DMS79 (cell line): ENCODE measurements at regions not wholly inside any gene's neighbourhood (a gene's known extent, or its start where the extent isn't known, plus 50 kb on each side); places are given as distances from the start of the nearest gene placed in this dataset.

Experiments
- DNase-seq: peaks from one replicate; lab custom pipeline; 2025; lab: John Stamatoyannopoulos, UW

- DNase-seq, result no peak
Measured at GRCh38 chr9:85428230-85428629, 313.5 kb downstream of the AGTPBP1 start.

- no peak for DNase-seq
Measured at GRCh38 chr9:85427772-85428171, 314.0 kb downstream of the AGTPBP1 start.

- no peak for DNase-seq
Measured at GRCh38 chr9:85425153-85425611, 316.6 kb downstream of the AGTPBP1 start.

- no peak for DNase-seq
Measured at GRCh38 chr9:85423422-85423821, 318.3 kb downstream of the AGTPBP1 start.

- no peak for DNase-seq
Measured at GRCh38 chr9:85421641-85422040, 320.1 kb downstream of the AGTPBP1 start.

- DNase-seq, result no peak
Measured at GRCh38 chr9:85420750-85421149, 321.0 kb downstream of the AGTPBP1 start.

- DNase-seq, result no peak
Measured at GRCh38 chr9:85417674-85418073, 324.1 kb downstream of the AGTPBP1 start.

- no peak for DNase-seq
Measured at GRCh38 chr9:85416715-85417114, 325.0 kb downstream of the AGTPBP1 start.

GRCh38 chr9:85414390-85414789 lies 327.4 kb downstream of the AGTPBP1 start:
- DNase-seq, result no peak

- DNase-seq, result no peak
Measured at GRCh38 chr9:85408494-85408893, 333.3 kb downstream of the AGTPBP1 start.

- no peak for DNase-seq
Measured at GRCh38 chr9:85405566-85405950, 336.2 kb downstream of the AGTPBP1 start.

- no peak for DNase-seq
Measured at GRCh38 chr9:85404911-85405565, 336.7 kb downstream of the AGTPBP1 start.

GRCh38 chr9:85402551-85402950 lies 339.2 kb downstream of the AGTPBP1 start:
- no peak for DNase-seq

- no peak for DNase-seq
Measured at GRCh38 chr9:85401998-85402397, 339.8 kb downstream of the AGTPBP1 start.

GRCh38 chr9:85397005-85397404 lies 344.7 kb downstream of the AGTPBP1 start:
- DNase-seq, result no peak

GRCh38 chr9:85392260-85392659 lies 349.5 kb downstream of the AGTPBP1 start:
- DNase-seq, result no peak

GRCh38 chr9:85377731-85378289 lies 363.9 kb downstream of the AGTPBP1 start:
- no peak for DNase-seq

- no peak for DNase-seq
Measured at GRCh38 chr9:85368781-85369180, 373.0 kb downstream of the AGTPBP1 start.

GRCh38 chr9:85359161-85359560 lies 382.6 kb downstream of the AGTPBP1 start:
- DNase-seq, result no peak

GRCh38 chr9:85349046-85349445 lies 392.7 kb downstream of the AGTPBP1 start:
- DNase-seq, result no peak

- DNase-seq, result no peak
Measured at GRCh38 chr9:85347541-85347940, 394.2 kb downstream of the AGTPBP1 start.

- DNase-seq, result no peak
Measured at GRCh38 chr9:85344901-85345300, 396.9 kb downstream of the AGTPBP1 start.

GRCh38 chr9:85339338-85339737 lies 402.4 kb downstream of the AGTPBP1 start:
- no peak for DNase-seq

GRCh38 chr9:85334228-85334627 lies 407.5 kb downstream of the AGTPBP1 start:
- DNase-seq, result no peak
